Vagina (tissue), 2 donors: ENCODE measurements at regions not wholly inside any gene's neighbourhood (a gene's known extent, or its start where the extent isn't known, plus 50 kb on each side); places are given as distances from the start of the nearest gene placed in this dataset.

Source experiments
- CTCF ChIP-seq, 3 experiments: fragments of 450-650 bp in 2 of 3; fragments of 200-600 bp in 1 of 3; sonication (generic) in 1 of 3; IDR thresholded peaks; one replicate each; pipeline ENCODE4 v1.5.1; 2017 to 2019; ENCODE audit warnings: antibody characterized with exemption in 3 of 3, mild to moderate bottlenecking in 2 of 3, moderate library complexity in 2 of 3
- POLR2A ChIP-seq, 2 donors: fragments of 450-650 bp; IDR thresholded peaks; one replicate each; pipeline ENCODE4 v1.6.1; 2017; ENCODE audit warnings: antibody characterized with exemption in 2 of 2, mild to moderate bottlenecking in 2 of 2, moderate library complexity in 2 of 2
- POLR2AphosphoS5 ChIP-seq, 2 donors: sonication (generic); formaldehyde crosslinking; IDR thresholded peaks; one replicate each; pipeline ENCODE4 v1.9.0; 2017; ENCODE audit warnings: antibody characterized with exemption in 2 of 2, mild to moderate bottlenecking in 2 of 2, low read depth in 1 of 2; ENCODE audit not compliant: insufficient read depth in 1 of 2

GRCh38 chr9:79301085-79301484 is 270.7 kb upstream of the TLE4 start:
- TF ChIP-seq CTCF (IDR thresholded peaks at IDR 0.05) (no peak), POLR2AphosphoS5 (IDR thresholded peaks at IDR 0.05; ENCODE audit: insufficient read depth in 1 of 2, low read depth in 1 of 2) (no peak), POLR2A (IDR thresholded peaks at IDR 0.05) (no peak)
